T-cell (primary cell): ENCODE measurements at regions not wholly inside any gene's neighbourhood (a gene's known extent, or its start where the extent isn't known, plus 50 kb on each side); places are given as distances from the start of the nearest gene placed in this dataset.
"Not testable (repeated sequence)": the region's sequence is repeated elsewhere in the genome, so short reads cannot be mapped to it uniquely, and the experiment has no call there.

Source experiments
- ATAC-seq, 4 experiments: fragments of 200-7000 bp in 3 of 4; fragments of 150-1000 bp in 1 of 4; cut with Tn5 transposase; replicated peaks in 1 of 4; 1 replicate in 3 of 4; 2 replicates in 1 of 4; pipeline ENCODE4 v1.10.0; 2021; ENCODE audit warnings: moderate library complexity in 3 of 4, mild to moderate bottlenecking in 2 of 4, moderate number of reproducible peaks in 1 of 4
- CTCF ChIA-PET, 2 donors: fragments of 300-600 bp; sonication (Branson Sonifier 250); formaldehyde crosslinking; loops; one replicate each; lab custom pipeline; 2022; ENCODE audit warnings: antibody characterized with exemption in 2 of 2; lab: Charles Lee
- POLR2A ChIA-PET, 2 donors: fragments of 300-600 bp; sonication (Branson Sonifier 250); formaldehyde crosslinking; loops; one replicate each; lab custom pipeline; 2022; ENCODE audit warnings: antibody characterized with exemption in 2 of 2; lab: Charles Lee
- DNase-seq, 35 experiments: peaks; one replicate each; pipeline versions ENCODE4 v3.0.0 to v3.0.0-alpha.2; 2013 to 2023
- H3K27ac ChIP-seq: one replicate; pipeline ENCODE4 v1.5.1; 2013; ENCODE audit warnings: low read length
- H3K27me3 ChIP-seq, 2 experiments: replicated peaks in 1 of 2; 1 replicate in 1 of 2; 2 replicates in 1 of 2; pipeline versions ENCODE4 v1.6.1 to v1.7.0; 2013; ENCODE audit warnings: low read length in 1 of 2, mixed read lengths in 1 of 2; ENCODE audit not compliant: control insufficient read depth in 2 of 2, insufficient read depth in 2 of 2; ENCODE audit errors: extremely low read depth in 1 of 2
- H3K36me3 ChIP-seq, 2 donors: 1 replicate in 1 of 2; 2 replicates in 1 of 2; pipeline versions ENCODE4 v1.6.1 to v1.7.0; 2013; ENCODE audit warnings: low read length in 1 of 2; ENCODE audit not compliant: control insufficient read depth in 2 of 2, insufficient read depth in 1 of 2; ENCODE audit errors: extremely low read depth in 1 of 2
- H3K4me1 ChIP-seq, 2 experiments: 1 replicate in 1 of 2; 2 replicates in 1 of 2; pipeline versions ENCODE4 v1.6.1 to v1.7.0; 2013; ENCODE audit warnings: low read length in 2 of 2, mixed read lengths in 1 of 2; ENCODE audit not compliant: insufficient read depth in 2 of 2, control insufficient read depth in 1 of 2; ENCODE audit errors: extremely low read depth in 1 of 2
- H3K4me3 ChIP-seq, 2 donors: 1 replicate in 1 of 2; 2 replicates in 1 of 2; pipeline versions ENCODE4 v1.5.1 to v1.7.0; 2013; ENCODE audit warnings: mild to moderate bottlenecking in 2 of 2, low read length in 1 of 2, moderate library complexity in 1 of 2; ENCODE audit not compliant: control insufficient read depth in 1 of 2; ENCODE audit errors: extremely low read depth in 1 of 2
- H3K9me3 ChIP-seq: 2 replicates; pipeline ENCODE4 v1.7.0; 2013
- H3K27ac Mint-ChIP-seq, 2 donors: one replicate each; pipeline ENCODE4 v1.8.0; 2020 to 2021; ENCODE audit warnings: mild to moderate bottlenecking in 2 of 2, mixed read lengths in 2 of 2
- H3K27me3 Mint-ChIP-seq, 2 donors: one replicate each; pipeline ENCODE4 v1.8.0; 2021 to 2022; ENCODE audit warnings: mixed read lengths in 2 of 2
- H3K36me3 Mint-ChIP-seq: one replicate; pipeline ENCODE4 v1.8.0; 2021; ENCODE audit warnings: mixed read lengths
- H3K4me1 Mint-ChIP-seq, 3 donors: one replicate each; pipeline ENCODE4 v1.8.0; 2020 to 2022; ENCODE audit warnings: mixed read lengths in 3 of 3, mild to moderate bottlenecking in 1 of 3
- H3K4me3 Mint-ChIP-seq, 3 donors: one replicate each; pipeline ENCODE4 v1.8.0; 2020 to 2022; ENCODE audit warnings: mild to moderate bottlenecking in 3 of 3, mixed read lengths in 3 of 3, moderate library complexity in 3 of 3
- H3K9me3 Mint-ChIP-seq, 3 donors: one replicate each; pipeline ENCODE4 v1.8.0; 2020 to 2022; ENCODE audit warnings: mixed read lengths in 3 of 3
- WGBS: methylation state at CpG from one replicate; pipeline ENCODE4 v1.1.5; 2013; ENCODE audit warnings: missing lambda C conversion rate; ENCODE audit not compliant: insufficient coverage; 5-methylcytosine and 5-hydroxymethylcytosine counted together

GRCh38 chr3:8305371-8305770 lies 196.3 kb upstream of the LMCD1 start:
- 100% methylated on average over 1 of the region's 1 CpG for WGBS
- CTCF ChIA-PET, result interaction anchor here in 1 of 2 donors (1.2 kb wide), 1 partner anchor 112 kb away, joined by 5 read pairs; no protein-coding TSS in a partner anchor

DNA sequence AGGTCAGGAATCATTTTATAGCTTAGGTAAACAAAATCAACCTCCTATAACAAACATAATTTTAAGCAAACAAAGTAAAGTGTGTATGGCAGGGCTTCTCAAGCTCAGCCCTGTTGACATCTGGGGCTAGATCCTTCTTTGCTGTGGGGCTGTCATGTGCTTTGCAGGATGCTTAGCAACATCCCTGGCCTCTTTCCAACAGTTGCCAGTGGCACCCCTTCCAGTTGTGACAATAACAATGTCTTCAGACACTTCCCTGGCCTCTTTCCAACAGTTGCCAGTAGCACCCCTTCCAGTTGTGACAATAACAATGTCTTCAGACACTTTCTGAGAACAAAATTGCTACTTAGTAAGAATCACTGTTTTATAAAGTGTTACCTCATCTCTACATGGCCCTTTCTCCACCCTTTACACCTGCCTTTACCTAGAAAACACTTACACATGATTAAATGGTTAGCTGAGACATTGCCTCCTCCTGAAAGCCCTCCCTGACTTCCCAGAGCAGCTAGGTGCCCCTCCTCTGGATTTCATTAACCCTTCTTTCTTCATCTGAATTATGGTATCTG lies 194.0 kb upstream of the LMCD1 start:
- no peaks in the 10 kb centered on the region for H3K9me3 ChIP-seq
- no peaks in the 10 kb centered on the region for H3K36me3 ChIP-seq
- peak in 10 of 35 experiments; percentile 1 to 9 (median 6) for DNase-seq
- H3K4me1 Mint-ChIP-seq, result peaks cover 0 to 6% (median 1%) of the 10 kb centered on the region in 3 donors
- H3K36me3 Mint-ChIP-seq, result no peaks in the 10 kb centered on the region
- H3K27ac ChIP-seq, result no peak overlapping the region
- H3K4me3 Mint-ChIP-seq, result no peak overlapping the region
- peak in 1 of 4 experiments; percentile 22 for ATAC-seq
- H3K4me1 ChIP-seq, result no peaks in the 10 kb centered on the region
- CTCF ChIA-PET, result interaction anchor here (0.5 to 0.6 kb wide), 2 partner anchors 28 to 116 kb away, joined by 3 to 5 read pairs; no protein-coding TSS in a partner anchor
- POLR2A ChIA-PET, result interaction anchor here in 1 of 2 donors (0.8 kb wide), 1 partner anchor 20 kb away, joined by 3 read pairs; no protein-coding TSS in a partner anchor
- no peak overlapping the region for H3K4me3 ChIP-seq
- H3K27ac Mint-ChIP-seq, result peak overlapping the region in 1 of 2 donors; percentile 19
- peaks cover 0 to 9% (median 0%) of the 10 kb centered on the region in 3 donors for H3K9me3 Mint-ChIP-seq
- H3K27me3 ChIP-seq, result no peaks in the 10 kb centered on the region
- no peaks in the 10 kb centered on the region for H3K27me3 Mint-ChIP-seq

More at GRCh38 chr3:8305371-8305770, 196.3 kb upstream of the LMCD1 start:
- Mint-ChIP-seq H3K27ac (no peak overlapping the region), H3K9me3 (peaks cover 0 to 9% (median 0%) of the 10 kb centered on the region in 3 donors), H3K4me3 (no peak overlapping the region), H3K27me3 (no peaks in the 10 kb centered on the region), H3K36me3 (no peaks in the 10 kb centered on the region), H3K4me1 (peaks cover 10 to 15% (median 13%) of the 10 kb centered on the region in 3 donors)
- Histone ChIP-seq H3K9me3 (no peaks in the 10 kb centered on the region), H3K36me3 (no peaks in the 10 kb centered on the region), H3K27me3 (no peaks in the 10 kb centered on the region), H3K4me3 (no peak overlapping the region), H3K27ac (no peak overlapping the region), H3K4me1 (no peaks in the 10 kb centered on the region)
- no peak for DNase-seq
- ATAC-seq, result no peak
- POLR2A ChIA-PET, result no interaction called here

GRCh38 chr3:8311321-8311720 lies 190.3 kb upstream of the LMCD1 start:
- Histone ChIP-seq H3K27me3 (no peaks in the 10 kb centered on the region), H3K4me3 (no peak overlapping the region), H3K27ac (no peak overlapping the region), H3K9me3 (no peaks in the 10 kb centered on the region), H3K36me3 (no peaks in the 10 kb centered on the region), H3K4me1 (no peaks in the 10 kb centered on the region)
- ChIA-PET CTCF (no interaction called here), POLR2A (no interaction called here)
- ATAC-seq (no peak), DNase-seq (no peak)
- H3K4me1 Mint-ChIP-seq, result peaks cover 0 to 6% (median 1%) of the 10 kb centered on the region in 3 donors
- H3K4me3 Mint-ChIP-seq, result no peak overlapping the region
- no peak overlapping the region for H3K27ac Mint-ChIP-seq
- no peaks in the 10 kb centered on the region for H3K36me3 Mint-ChIP-seq
- H3K27me3 Mint-ChIP-seq, result no peaks in the 10 kb centered on the region
- peaks cover 0 to 9% (median 0%) of the 10 kb centered on the region in 3 donors for H3K9me3 Mint-ChIP-seq
- no CpG with 5 or more reads among the region's 3 CpGs for WGBS

DNA sequence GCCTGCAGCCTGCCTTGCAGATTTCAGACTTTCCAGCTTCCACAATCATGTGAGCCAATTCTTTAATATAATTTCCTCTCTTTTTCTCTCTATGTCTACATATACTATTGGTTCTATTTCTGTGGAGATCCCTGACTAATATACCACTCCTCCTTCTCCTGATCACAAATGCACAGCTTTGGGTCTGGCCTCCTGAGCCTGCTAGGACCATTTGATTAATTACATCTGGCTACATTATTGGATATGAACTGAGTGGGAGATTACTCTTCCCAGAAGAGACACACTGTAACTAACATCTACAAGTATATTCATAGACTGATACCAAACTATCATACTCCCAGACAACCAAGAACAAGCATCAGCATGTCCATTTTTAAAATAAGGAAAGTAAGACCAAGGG lies 188.9 kb upstream of the LMCD1 start:
- Mint-ChIP-seq H3K27me3 (no peaks in the 10 kb centered on the region), H3K27ac (no peak overlapping the region), H3K36me3 (no peaks in the 10 kb centered on the region), H3K4me1 (peaks cover 0 to 2% (median 0%) of the 10 kb centered on the region in 3 donors), H3K4me3 (no peak overlapping the region), H3K9me3 (peaks cover 0 to 9% (median 0%) of the 10 kb centered on the region in 3 donors)
- H3K4me1 ChIP-seq, result no peaks in the 10 kb centered on the region
- no peaks in the 10 kb centered on the region for H3K27me3 ChIP-seq
- no peaks in the 10 kb centered on the region for H3K36me3 ChIP-seq
- no peak for ATAC-seq
- H3K9me3 ChIP-seq, result no peaks in the 10 kb centered on the region
- DNase-seq, result no peak
- H3K27ac ChIP-seq, result no peak overlapping the region
- ChIA-PET POLR2A (no interaction called here), CTCF (no interaction called here)
- no peak overlapping the region for H3K4me3 ChIP-seq

DNA sequence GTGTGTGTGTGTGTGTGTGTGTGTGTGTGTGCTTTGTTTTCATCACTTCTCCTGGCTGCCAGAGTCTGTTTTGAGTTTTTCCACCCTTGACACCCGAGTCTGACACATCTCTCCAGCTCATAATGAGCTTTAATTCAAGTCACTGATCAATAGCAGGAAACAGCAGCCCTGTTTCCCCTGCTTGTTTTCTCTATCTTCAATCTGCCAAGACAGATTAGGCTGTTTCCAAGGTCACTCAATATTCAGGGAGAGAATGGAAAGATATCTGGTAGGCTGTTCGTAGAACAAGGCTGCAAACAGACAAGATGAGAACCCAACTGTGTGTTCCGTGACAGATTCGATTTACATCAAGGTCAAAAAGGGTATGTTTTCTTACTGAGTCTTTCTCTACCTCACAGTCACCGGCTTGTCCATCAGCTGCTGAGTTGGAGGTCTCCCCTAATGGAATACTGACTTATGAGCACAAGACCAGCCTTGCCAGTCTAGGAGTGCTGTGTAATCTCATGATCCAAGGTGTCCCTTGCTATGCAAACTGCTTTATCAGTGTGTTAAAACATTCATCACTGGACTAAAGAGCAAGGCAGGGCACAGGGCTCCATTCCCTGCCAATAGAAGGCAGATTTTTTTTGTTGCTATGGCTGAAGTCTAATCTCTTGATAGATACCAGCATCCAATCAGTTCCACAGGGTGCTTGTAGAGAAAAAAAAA lies 187.9 kb upstream of the LMCD1 start:
- H3K27ac Mint-ChIP-seq, result no peak overlapping the region
- no peaks in the 10 kb centered on the region for H3K4me1 Mint-ChIP-seq
- no peaks in the 10 kb centered on the region for H3K36me3 Mint-ChIP-seq
- Histone ChIP-seq H3K4me3 (no peak overlapping the region), H3K9me3 (no peaks in the 10 kb centered on the region), H3K27me3 (no peaks in the 10 kb centered on the region), H3K27ac (no peak overlapping the region), H3K36me3 (no peaks in the 10 kb centered on the region), H3K4me1 (no peaks in the 10 kb centered on the region)
- ChIA-PET POLR2A (no interaction called here), CTCF (no interaction called here)
- H3K27me3 Mint-ChIP-seq, result no peaks in the 10 kb centered on the region
- peaks cover 0 to 3% (median 0%) of the 10 kb centered on the region in 3 donors for H3K9me3 Mint-ChIP-seq
- WGBS, result 61% methylated on average over 5 of the region's 5 CpGs
- ATAC-seq (no peak), DNase-seq (no peak)
- H3K4me3 Mint-ChIP-seq, result no peak overlapping the region

GRCh38 chr3:8315526-8315925 lies 186.1 kb upstream of the LMCD1 start:
- H3K27ac Mint-ChIP-seq, POLR2A ChIA-PET, H3K9me3 Mint-ChIP-seq, H3K4me3 ChIP-seq, DNase-seq, H3K4me1 ChIP-seq, ATAC-seq, H3K27me3 ChIP-seq, H3K27ac ChIP-seq, H3K4me1 Mint-ChIP-seq, H3K36me3 Mint-ChIP-seq, H3K36me3 ChIP-seq, H3K4me3 Mint-ChIP-seq, H3K9me3 ChIP-seq, H3K27me3 Mint-ChIP-seq: not testable (repeated sequence)
- no CpG with 5 or more reads among the region's 3 CpGs for whole genome bisulfite sequencing
- CTCF ChIA-PET, result interaction anchor here in 1 of 2 donors (0.7 kb wide), 1 partner anchor 1511 kb away, joined by 3 read pairs; no protein-coding TSS in a partner anchor
